ENCODE measurements at regions not wholly inside any gene's neighbourhood (a gene's known extent, or its start where the extent isn't known, plus 50 kb on each side); places are given as distances from the start of the nearest gene placed in this dataset.

GRCh38 chr6:114862064-114862463 is 519.2 kb upstream of the HS3ST5 start:
- no peak for TF ChIP-seq EZH2 (IDR thresholded peaks at IDR 0.05)
- TF ChIP-seq CTCF (IDR thresholded peaks at IDR 0.05), result no peak
- TF ChIP-seq EZH2phosphoT487 (IDR thresholded peaks at IDR 0.05), result no peak

All from neural progenitor cell (in vitro differentiated cells).